DMS 273 treated with DMSO at 0.1 percent for 48 hours (cell line): ENCODE measurements at regions not wholly inside any gene's neighbourhood (a gene's known extent, or its start where the extent isn't known, plus 50 kb on each side); places are given as distances from the start of the nearest gene placed in this dataset.

Experiments
- DNase-seq: peaks from one replicate; lab custom pipeline; 2025; lab: John Stamatoyannopoulos, UW

DNA sequence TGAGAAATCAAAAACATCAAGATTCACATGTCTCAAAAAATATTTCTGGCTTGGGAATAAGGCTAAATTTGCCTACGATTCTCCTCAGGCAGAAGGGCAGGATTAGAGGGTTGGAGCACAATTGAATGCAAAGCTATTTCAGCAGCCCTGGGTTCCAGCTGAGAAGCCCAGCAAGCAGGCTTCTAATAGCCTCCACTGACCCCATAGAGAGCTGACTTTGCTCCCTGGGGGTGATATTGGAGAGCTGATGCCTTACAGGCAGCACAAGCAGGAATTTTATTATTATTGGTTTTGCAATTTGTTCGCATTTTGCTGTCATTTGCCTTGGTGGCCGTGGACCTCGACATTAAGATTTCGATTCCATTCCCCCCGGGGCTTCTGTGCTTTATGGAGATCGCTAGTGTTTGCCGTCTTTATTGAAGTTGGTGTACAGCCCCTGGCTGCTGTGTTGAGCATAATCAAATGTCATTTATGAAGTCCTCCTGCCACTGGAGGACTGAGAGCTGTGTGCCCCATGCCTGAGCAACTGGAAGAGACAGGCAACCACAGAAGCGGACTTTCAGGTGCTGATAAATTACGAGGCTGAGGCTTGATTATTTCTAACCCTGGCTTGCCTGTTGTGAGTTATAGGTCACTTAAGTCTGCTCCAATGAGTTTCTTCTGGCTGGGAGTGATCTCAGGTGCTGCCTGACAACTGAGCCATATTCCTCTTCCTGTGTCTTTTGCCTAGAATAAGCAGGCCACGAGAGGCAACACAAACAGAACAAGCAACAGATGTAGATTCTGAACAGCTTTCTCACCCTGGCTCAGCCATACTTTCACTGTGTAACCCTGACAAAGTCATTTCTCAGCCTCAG lies 518.4 kb upstream of the CAMK1G start:
- DNase-seq: no peak

DNA sequence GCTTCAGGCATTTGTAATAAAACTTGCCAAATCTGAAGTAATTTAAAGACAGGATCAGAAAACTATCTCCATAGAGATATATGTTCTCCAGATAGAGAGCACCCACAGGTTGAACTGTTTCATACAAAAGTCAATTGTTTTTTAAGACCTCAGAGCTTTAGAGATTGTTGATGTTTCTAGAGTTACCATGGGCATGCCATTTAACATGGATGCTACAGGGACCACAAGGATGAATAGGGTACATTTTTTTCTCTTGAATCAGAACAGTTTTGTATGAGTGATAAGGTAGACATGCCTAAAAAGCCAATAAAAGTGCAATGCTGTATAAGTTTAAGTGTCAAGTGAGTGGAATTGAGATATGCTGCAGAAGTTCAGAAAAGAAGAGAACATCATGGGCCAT lies 511.0 kb upstream of the CAMK1G start:
- no peak for DNase-seq

DNA sequence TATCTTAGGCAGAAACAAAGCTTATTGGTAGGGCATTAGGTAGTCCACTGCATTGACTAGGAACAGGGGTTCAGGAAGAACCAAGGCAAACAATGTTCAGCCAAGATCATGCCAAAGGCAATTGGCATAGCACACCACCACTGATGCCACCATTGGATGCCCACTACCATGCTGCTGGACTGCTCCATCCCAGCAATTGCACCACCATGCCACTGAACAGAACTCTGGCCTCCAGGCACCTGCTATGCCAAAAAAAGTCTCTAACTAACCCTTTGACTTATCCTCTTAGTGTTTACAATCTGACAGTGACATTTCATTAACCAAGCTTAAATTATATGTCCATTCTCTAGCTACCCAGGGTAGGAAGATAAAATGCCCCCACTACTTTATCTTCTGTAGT lies 509.6 kb upstream of the CAMK1G start:
- no peak for DNase-seq

DNA sequence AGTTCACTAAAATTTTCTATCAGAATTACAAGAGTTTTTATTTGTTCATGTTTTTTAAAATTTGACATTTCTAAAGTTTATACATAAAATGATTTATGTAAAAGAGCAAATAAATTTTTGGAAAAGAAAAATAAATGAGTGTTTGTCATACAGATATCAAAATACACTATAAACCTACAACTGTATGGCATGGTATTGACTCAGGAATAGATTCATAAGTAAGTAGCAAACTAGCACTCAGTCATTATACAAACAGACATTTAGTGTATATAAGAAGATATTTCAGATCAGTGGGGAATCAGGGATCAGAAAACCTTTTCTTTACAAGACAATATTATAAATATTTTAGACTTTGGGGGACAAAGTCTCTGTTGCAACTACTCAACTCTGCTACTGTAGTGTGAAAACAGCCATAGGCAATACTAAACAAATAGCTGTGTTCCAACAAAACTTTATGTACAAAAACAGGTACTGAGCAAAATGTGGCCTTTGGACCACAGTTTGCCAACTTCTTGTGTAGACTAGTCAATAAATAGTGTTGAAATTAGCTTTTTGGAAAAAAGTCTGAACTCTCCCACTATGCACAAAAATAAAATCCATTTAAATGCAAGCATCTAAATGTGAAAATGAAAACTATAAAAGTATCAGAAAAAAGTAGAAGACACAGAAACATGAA lies 508.8 kb upstream of the CAMK1G start:
- no peak for DNase-seq

DNA sequence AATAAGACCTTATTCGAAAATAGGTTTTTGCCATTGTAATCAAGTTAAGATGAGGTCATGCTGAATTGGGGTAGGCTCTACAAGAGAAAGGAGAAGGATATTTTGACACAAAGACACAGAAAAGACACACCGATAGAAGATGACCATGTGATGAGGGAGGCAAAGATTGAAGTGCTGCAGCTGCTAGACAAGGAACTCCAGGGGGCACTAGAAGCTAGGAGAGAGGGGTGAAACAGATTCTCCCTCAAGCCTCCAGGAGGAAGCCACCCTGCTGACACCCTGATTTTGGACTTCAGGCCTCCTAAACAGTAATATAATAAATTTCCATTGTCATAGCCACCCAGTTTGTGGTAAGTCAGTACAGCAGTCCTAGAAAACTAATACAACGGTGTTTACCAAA lies 506.8 kb upstream of the CAMK1G start:
- no peak for DNase-seq

DNA sequence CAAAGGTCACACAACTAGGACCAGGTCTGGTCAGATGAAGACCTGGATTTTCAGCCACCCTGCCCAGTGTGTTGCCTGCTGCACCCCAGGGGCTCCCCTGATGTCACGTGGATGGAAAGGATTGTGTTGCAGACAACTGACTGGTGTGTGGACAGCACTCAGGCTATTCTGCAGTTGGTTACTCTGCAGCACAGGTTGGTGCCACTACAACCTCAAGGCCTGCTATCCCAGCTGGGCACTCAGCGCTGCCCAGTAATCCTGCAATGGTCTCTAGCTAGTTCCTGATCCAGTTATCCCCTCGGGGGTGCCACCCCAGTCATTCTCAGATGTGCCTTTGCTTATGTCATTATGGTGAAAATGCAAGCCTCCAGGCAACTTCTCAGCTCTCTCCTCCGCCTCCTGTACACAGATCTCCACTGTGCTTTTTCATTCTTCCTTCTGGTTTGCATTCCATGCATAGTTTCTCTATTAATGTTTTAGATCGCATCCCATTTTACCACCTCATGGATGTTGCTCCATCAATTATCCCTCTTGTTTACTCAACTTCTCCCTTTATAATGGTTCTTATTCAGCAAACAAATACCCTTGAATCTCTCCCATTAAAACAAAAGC lies 503.2 kb upstream of the CAMK1G start:
- no peak for DNase-seq

DNA sequence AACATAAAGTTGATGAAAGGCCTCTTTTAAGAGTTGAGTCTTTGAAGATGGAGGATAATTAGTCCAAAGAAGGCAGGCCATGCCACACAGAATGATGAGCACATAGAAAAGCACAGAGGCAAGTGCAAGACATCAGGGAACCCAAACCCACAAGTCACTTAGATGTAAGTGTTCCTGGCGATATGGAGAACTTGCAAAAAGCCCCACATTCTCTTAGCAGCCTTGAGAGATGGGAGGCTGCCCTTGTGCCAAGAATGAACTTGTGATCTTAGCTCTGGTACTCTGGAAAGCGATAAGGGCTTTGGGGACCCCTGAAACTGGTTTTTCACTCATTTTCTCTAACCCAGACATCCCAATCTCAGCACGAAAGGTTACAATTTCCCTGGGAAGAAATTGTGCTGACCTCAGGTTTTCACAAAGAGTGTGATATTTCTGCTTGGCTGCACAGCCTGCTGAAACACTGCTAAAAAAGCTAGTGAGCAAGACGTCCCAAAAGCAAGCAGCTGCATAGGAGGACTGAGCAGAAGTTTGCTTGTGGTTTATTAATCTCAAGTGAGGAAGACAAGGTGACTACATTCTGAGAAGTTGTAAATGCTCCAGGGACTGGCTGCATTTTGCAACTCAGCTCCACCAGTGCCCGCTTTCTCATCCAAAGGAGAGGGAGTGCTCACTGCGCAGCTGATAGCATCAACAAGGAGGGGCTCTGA lies 496.9 kb upstream of the CAMK1G start:
- DNase-seq: no peak

DNA sequence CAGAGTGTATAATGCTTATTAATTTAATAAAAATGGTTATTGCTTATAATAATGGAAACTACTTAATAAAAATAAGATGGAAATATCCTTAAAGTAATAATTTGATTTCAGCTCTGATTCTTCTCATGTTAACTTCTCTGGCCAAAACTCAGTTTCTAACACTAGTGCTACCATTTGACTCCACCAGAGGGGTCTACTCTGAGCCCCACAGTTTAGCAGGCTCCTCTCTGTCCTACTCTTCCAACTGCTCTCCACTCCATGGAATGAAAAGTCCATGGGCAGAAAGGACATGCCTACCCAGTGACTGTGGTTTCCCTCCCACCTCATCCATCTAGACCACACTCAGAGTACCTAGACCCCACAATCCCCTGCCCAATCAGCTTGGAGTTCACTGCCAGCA lies 489.1 kb upstream of the CAMK1G start:
- DNase-seq: no peak

DNA sequence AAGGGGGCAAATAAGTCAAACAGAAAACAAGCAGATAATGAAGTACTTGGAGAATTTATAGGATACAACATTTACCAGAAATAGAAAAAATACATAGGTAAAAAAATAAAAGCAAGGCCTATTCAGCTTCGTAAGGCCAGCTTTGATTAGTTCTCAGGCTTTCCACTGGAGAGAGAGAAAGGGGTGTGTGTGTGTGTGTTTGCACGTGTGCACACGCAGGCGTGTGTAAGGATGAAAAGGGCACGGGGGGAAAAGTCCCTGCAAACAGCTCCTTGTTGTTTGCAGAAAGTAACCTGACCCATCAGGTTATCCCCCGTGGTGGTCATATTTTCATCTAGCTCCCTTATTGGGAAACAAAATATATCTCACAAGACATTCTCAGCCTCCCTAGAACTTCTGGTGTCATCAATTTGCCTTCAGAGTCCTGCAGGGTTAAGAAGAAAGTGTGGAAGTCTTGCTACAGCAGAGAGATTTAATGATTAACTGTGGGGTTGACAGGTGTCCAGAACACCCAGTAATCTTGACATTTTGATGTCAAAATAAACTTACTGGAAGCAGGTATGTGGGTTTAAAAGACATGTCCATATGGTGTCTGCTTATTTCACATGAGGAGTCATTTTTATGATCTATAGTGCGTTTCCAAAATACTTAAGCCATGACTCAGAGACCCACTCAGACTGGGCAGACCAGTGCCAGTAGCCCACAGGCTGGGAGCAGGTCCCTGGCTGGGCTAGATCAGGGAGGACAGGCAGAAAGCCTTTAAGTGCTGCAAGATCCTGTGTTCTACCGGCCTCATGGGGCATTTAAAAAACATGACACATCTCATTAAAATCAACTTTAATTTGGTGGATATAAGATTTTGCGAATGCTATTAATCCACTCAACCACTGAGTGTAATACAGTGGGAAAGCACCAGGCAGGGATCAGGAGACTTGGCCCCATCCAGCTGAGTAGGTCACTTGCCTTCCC lies 487.6 kb upstream of the CAMK1G start:
- DNase-seq: peak; percentile 15

DNA sequence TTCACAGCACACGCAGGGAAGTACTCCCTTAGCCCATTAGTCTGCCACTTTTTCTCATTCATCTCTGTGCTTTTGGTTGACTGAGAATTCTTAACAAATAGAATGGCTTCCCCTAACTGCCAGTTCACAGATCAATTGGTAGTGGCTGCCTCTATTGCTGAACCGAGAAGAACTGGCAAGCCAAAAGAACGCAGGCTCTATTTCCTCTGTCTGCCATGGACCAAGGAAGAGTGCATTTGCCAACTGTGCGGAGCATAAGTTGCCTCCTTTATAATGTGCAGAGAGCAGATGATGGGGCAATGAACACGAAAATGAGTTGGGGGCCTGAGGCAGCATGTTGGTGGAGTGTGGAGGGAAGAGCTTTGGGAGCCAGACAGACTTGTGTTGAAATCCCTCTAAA lies 483.1 kb upstream of the CAMK1G start:
- DNase-seq: no peak

DNA sequence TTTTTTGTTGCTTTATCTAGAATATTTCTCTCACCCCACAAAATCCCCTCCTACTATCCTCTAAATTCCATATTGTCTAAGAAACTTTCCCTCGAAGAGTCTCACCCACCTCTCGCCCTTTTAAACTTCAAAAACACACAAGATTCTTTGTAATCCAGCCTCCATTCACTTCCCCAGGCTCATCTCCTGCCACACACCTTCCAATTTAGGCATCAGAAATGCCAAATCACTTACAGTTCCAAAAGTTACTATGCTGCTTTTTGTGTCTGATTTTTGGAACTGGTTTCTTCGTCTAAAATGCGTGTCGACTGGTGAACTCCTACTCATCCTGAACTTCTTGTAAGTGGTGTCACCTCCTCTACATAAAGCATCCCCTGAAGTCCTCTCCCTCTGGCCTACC lies 482.4 kb upstream of the CAMK1G start:
- DNase-seq: no peak

DNA sequence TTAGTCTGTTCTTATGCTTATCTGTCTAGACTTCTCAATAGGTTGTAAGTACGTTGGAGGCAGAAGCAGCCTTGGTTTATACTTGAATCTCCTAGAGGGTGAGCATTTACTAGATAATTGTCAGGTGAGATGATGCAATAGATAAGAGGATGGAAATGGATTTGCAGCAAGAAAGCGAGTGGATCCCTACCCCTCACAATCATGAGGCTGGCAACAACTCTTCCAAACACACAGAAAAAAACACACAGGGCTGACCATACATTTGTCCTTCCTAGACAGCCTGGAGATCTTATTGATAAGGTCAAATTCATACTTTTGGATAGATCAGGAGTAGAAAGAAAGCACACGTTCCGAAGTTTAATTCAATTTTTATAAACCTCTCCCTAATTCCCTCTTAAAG lies 481.4 kb upstream of the CAMK1G start:
- no peak for DNase-seq

DNA sequence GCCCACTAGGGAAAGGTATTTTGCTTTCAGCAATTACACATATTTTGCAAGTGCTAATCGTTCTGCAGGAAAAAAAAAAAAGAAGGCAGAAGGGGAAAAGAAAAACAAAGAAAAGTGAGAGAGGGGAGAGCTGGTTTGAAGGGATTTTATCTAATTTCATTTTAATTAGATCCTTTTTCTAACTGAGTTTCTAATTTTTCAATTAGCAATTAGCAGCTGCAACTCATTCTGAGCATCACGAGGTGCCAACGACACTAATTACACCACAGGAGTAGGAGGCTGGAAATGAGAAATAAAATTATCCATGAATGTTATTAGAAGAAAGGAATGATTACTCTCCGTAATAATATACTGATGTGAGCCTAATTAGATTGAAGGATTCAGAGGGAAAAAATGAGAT lies 481.0 kb upstream of the CAMK1G start:
- DNase-seq: no peak

DNA sequence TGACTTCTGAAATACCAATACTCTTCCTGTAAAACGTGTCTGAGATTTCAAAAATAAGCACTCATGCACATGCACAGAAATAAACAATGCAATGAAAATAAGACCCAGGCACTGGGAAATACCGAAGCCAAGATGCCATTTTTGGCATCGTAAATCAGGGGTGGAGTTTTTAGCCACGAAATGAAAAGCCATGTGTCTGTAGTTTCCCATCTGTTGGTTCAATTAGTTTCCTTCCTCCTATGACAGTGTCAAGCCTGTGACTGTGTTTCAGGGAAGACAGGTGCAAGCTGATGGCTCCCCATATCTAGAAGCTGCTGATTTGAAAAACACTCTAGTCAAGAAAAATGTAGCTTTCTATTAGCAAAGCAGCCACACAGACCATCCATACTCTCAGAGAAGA lies 480.4 kb upstream of the CAMK1G start:
- peak; percentile 48 for DNase-seq

DNA sequence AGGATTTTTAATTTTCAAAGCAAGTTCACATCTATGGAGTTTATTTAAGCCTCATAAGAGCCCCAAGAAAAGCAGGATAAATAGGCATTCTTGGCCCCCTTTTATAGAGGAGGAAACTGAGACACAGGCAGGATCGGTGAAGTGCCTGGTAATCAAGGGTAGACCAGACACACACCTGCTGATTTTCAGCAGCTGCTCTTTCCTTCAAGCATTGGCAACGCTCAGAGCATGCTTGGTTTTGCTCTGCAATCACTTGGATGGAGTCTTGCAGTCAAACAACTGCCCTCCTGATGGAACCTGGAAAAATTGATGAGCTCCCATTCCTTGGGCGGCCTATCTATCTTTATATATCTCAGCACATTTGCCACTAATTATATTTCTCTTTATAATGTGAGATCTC lies 478.9 kb upstream of the CAMK1G start:
- DNase-seq: no peak

DNA sequence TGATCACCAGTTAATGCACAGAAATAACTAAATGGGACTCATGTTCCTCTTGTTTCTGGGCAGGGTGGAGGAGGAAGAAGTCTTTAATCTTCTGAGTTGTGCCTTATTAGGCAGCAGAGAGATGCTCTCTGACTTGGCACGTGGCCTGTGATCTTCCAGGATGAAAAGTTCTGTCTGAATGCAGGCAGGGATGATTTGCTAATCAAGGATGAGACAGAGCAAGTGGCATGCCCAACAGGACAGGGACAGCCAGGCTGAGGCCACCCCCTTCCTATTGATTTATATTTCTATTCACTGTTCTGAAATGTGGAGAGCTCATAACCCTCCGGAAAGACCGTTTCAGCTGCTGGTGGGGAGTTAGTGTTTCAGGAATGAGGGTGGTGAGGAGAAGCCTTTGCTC lies 477.8 kb upstream of the CAMK1G start:
- no peak for DNase-seq

DNA sequence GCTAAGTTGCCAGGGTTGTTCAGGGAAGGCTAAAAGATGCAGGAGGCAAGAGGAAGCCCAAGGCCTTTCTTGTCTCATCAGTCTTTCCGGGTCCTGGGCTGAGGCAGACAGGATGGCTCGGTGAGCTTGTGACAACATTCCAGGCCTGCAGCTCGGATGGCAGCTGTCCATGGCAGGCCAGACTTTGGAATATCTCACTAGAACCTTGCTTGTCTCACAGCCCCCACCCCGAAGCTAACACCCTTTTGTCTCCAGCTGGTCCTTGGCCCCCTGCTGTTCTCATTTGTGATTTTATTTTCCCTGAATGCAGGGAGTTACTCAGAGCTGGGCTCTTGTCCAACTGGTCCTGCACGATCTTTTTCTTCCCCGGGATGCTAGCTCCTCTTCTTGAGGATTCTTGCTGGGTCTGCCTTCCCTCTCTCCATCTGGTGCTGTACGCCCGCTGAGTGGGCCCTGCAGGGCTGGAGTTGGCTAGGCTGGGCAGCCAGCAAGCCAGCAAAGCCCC lies 477.2 kb upstream of the CAMK1G start:
- DNase-seq: peak; percentile 93

DNA sequence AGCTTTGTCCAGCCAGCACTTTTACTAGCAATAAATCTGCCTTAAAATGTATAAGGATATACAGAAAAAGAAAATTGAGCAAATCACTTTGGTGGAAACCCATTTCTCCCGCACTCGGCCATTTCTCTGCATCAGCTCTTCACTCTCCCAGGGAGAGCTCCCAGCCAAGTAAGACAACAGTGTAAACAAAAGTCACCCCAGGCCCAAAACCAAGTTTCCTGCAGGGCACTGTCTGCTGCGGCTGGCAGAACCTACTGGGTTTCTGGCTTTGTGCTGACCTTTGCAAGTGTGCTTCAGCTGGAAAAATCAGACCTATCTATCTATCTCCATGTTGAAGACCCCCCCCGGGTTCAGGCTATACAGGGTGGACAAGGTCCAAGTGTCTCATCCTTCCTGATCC lies 476.7 kb upstream of the CAMK1G start:
- DNase-seq: no peak

DNA sequence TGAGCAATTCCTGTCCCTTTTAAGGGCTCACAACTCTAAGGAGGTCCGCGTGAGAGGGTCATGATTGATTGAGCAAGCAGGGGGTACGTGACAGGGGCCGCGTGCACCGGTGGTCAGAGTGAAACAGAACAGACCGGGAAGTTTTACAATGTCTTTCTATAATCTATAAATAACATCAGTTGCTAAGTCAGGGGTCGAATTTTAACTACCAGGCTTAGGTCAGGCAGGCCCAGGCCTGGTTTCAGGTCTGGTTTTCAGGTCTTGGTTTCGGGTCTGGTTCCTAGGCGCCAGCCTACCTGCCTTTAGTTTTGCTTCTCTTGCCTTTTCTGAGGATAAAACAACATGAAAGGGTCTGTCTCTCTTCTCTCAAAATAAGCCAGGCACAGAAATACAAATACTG lies 476.0 kb upstream of the CAMK1G start:
- DNase-seq: no peak

DNA sequence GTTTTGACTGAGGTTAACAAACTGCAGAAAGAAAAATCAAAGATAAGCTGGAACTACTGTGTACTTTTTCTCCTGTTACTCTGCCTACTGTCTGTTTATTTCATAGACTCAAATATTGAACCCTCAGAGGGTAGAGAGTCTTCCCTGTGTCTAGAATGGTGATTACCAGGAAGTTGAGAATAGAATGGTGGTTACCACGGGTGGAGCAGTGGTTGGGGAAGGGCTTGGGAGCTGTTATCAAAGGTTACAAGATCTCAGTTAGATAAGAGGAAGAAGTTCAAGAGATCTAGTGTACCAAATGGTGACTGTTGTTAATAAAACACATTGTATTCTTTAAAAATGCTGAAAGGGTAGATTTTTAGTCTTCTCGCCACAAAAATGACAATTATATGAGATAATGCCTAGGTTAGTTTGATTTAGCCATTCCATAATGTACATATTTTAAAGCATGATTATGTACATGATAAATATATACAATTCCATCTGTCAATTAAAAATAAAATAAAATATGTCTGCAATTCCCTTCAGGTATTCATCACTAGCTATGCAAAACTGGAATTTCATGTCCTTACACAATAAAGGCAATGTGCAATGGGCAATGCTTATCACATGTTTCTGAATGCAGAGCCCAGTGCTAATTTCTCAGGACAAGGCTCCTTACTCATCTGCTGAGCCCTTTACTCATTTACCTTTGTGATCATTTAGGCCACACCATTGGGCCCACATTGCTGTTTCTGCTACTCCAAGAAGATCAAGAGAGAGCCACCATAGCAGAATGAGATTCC lies 474.3 kb upstream of the CAMK1G start:
- no peak for DNase-seq
